Endothelial cell of umbilical vein (primary cell): ENCODE measurements at regions not wholly inside any gene's neighbourhood (a gene's known extent, or its start where the extent isn't known, plus 50 kb on each side); places are given as distances from the start of the nearest gene placed in this dataset.

ENCODE experiments used
- BruUV-seq: library from RNA; stranded (reverse); fragments of 400-500 nt; replicated peaks from 2 replicates; lab custom pipeline; 2021; lab: Mats Ljungman, UMichigan
- CTCF ChIA-PET: fragments of 300-600, 350-600 bp; sonication (Branson Sonifier 250); formaldehyde crosslinking; loops from one replicate; lab custom pipeline; 2021; ENCODE audit warnings: antibody characterized with exemption, inconsistent platforms; lab: Charles Lee
- POLR2A ChIA-PET: fragments of 300-600, 350-600 bp; sonication (Branson Sonifier 250); formaldehyde crosslinking; loops from one replicate; lab custom pipeline; 2021; ENCODE audit warnings: antibody characterized with exemption, inconsistent platforms; lab: Charles Lee
- DNase-seq: peaks from one replicate; pipeline ENCODE4 v3.0.0-alpha.2; 2011; ENCODE audit warnings: low read depth, low spot score
- FAIRE-seq: peaks from 2 replicates; lab custom pipeline; 2011; peaks lifted over from hg19 to GRCh38; lab: Jason Lieb, UNC
- H2AFZ ChIP-seq: 2 replicates; pipeline ENCODE4 v1.6.0; 2012; ENCODE audit warnings: low read depth, low read length, control low read depth, inconsistent platforms
- H3K27ac ChIP-seq: 2 replicates; pipeline ENCODE4 v1.5.1; 2011; ENCODE audit warnings: low read depth, mild to moderate bottlenecking, control low read depth, low read length, moderate library complexity; ENCODE audit not compliant: insufficient read depth
- H3K27me3 ChIP-seq, 2 experiments: 2 replicates each; pipeline versions ENCODE4 v1.6.0 to v1.6.1; 2011; ENCODE audit warnings: low read length in 2 of 2, mixed read lengths in 1 of 2; ENCODE audit not compliant: control insufficient read depth in 2 of 2, insufficient read depth in 2 of 2
- H3K36me3 ChIP-seq, 2 experiments: 2 replicates in 1 of 2; 3 replicates in 1 of 2; pipeline ENCODE4 v1.5.1; 2011; ENCODE audit warnings: low read length in 2 of 2, mild to moderate bottlenecking in 1 of 2, moderate library complexity in 1 of 2; ENCODE audit not compliant: control insufficient read depth in 2 of 2, insufficient read depth in 2 of 2; ENCODE audit errors: extremely low read depth in 1 of 2
- H3K4me1 ChIP-seq: 3 replicates; pipeline ENCODE4 v1.5.1; 2011; ENCODE audit warnings: mild to moderate bottlenecking, low read length; ENCODE audit not compliant: control insufficient read depth, insufficient read depth; ENCODE audit errors: extremely low read depth
- H3K4me2 ChIP-seq: 2 replicates; pipeline ENCODE4 v1.6.1; 2011; ENCODE audit warnings: low read length, control low read depth, mixed read lengths; ENCODE audit not compliant: insufficient read depth
- H3K4me3 ChIP-seq, 3 experiments: fragments of 200-600 bp in 1 of 3; sonication (generic), shearing (Covaris generic) in 1 of 3; replicated peaks in 1 of 3; 2 replicates each; pipeline ENCODE4 v1.5.1; 2011 to 2016; ENCODE audit warnings: control low read depth in 3 of 3, low read length in 3 of 3, mild to moderate bottlenecking in 2 of 3, inconsistent platforms in 1 of 3, low read depth in 1 of 3, moderate library complexity in 1 of 3; ENCODE audit not compliant: insufficient read depth in 1 of 3
- H3K79me2 ChIP-seq: 2 replicates; pipeline ENCODE4 v1.6.0; 2012; ENCODE audit warnings: low read length, inconsistent platforms; ENCODE audit not compliant: control insufficient read depth, insufficient read depth
- H3K9ac ChIP-seq: replicated peaks from 2 replicates; pipeline ENCODE3; 2011; ENCODE audit warnings: low read length, control low read depth; ENCODE audit not compliant: insufficient read depth; ENCODE audit errors: extremely low read depth
- H3K9me1 ChIP-seq: replicated peaks from 3 replicates; pipeline ENCODE4 v1.6.0; 2011; ENCODE audit warnings: mild to moderate bottlenecking, low read length; ENCODE audit not compliant: control insufficient read depth, insufficient read depth; ENCODE audit errors: extremely low read depth
- H3K9me3 ChIP-seq: replicated peaks from 2 replicates; pipeline ENCODE4 v1.5.1; 2012; ENCODE audit warnings: low read length, inconsistent platforms; ENCODE audit not compliant: control insufficient read depth, insufficient read depth
- H4K20me1 ChIP-seq: replicated peaks from 2 replicates; pipeline ENCODE3; 2011; ENCODE audit warnings: mild to moderate bottlenecking, low read length; ENCODE audit not compliant: control insufficient read depth, insufficient read depth; ENCODE audit errors: extremely low read depth
- EZH2 ChIP-seq: IDR thresholded peaks from 2 replicates; pipeline ENCODE4 v1.6.1; 2012; ENCODE audit warnings: borderline replicate concordance, low read depth, mild to moderate bottlenecking, moderate library complexity, low read length, inconsistent platforms; ENCODE audit not compliant: severe bottlenecking
- FOS ChIP-seq: IDR thresholded peaks from 2 replicates; pipeline ENCODE4 v1.6.1; 2011; ENCODE audit warnings: mild to moderate bottlenecking, low read length, moderate library complexity, borderline replicate concordance; ENCODE audit not compliant: insufficient read depth
- GATA2 ChIP-seq: IDR thresholded peaks from 2 replicates; pipeline ENCODE4 v1.7.0; 2011; ENCODE audit warnings: low read depth, mild to moderate bottlenecking, moderate library complexity, mixed read lengths, low read length; ENCODE audit not compliant: insufficient read length, insufficient read depth
- JUN ChIP-seq: IDR thresholded peaks from 2 replicates; pipeline ENCODE4 v1.6.1; 2011; ENCODE audit warnings: borderline replicate concordance, low read depth; ENCODE audit not compliant: insufficient read length, insufficient read depth
- MYC ChIP-seq: IDR thresholded peaks from one replicate; pipeline ENCODE4 v1.6.1; 2011; ENCODE audit warnings: mild to moderate bottlenecking, low read depth, low read length
- POLR2A ChIP-seq: IDR thresholded peaks from 2 replicates; pipeline ENCODE4 v1.6.1; 2012; ENCODE audit warnings: low read depth, mild to moderate bottlenecking, control low read depth, low read length
- POLR2AphosphoS5 ChIP-seq: IDR thresholded peaks from 2 replicates; pipeline ENCODE4 v1.6.1; 2012; ENCODE audit warnings: low read depth, mild to moderate bottlenecking, control low read depth, low read length, moderate library complexity; ENCODE audit not compliant: insufficient read depth
- dilution Hi-C: fragments of 300-500 bp; cut with MboI; formaldehyde crosslinking; loops from one replicate; pipeline ENCODE4 v1.15.0; 2019; ENCODE audit warnings: low sequenced_read_pairs; ENCODE audit not compliant: extremely low pct_ligation_motif_present
- intact Hi-C: fragments of 100-400 bp; cut with micrococcal nuclease; formaldehyde crosslinking; loops from one replicate; pipeline ENCODE4 v1.10.0; 2022
- TF ChIP-seq, protein P1 (sequence below), 2 donors: IDR thresholded peaks; 1 replicate in 1 of 2; 2 replicates in 1 of 2; pipeline ENCODE4 v1.5.1; 2011; ENCODE audit warnings: low read length in 2 of 2, mild to moderate bottlenecking in 2 of 2, moderate library complexity in 2 of 2, control low read depth in 1 of 2, inconsistent platforms in 1 of 2, low read depth in 1 of 2; ENCODE audit not compliant: insufficient read depth in 1 of 2; ENCODE audit errors: extremely low read depth in 1 of 2
- TF ChIP-seq, protein P2 (sequence below): IDR thresholded peaks from 2 replicates; pipeline ENCODE4 v1.6.1; 2011; ENCODE audit not compliant: insufficient read depth, insufficient read length

DNA sequence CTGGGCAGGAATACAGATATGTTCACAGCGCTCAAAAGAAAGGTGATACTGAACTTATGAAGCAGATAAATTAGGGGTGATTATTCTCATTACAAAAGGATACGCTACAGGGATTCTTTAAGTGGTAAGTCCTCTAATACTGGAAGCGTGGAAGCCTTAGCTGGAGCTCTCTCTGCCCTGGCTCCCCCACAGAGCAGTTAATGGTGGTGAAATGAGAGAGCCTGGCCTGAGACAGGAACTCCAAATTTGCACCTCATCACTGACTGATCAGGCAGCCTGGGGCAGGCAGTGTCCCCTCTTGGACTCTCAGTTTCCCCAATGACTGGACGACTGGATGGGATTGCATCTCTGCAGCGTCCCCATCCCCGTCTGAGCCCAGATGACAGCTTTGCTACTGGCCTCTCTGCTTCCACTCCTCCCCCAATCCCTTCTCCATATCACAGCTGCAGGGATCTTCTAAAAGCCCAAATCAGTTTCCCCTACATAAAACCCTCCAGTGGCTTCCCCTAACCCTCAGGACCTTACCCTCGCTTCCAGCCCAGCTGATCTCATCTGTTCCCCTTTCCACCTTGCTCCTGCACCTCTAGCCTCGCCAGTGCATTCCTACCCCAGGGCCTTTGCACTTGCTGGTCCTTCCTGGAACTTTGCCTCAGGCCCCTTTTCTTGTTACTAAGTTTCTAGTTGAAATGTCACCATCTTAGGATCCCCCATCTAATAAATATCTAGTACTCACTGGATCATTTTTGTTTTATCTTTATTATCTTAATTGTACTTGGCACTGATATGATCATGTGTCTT, 171.7 kb upstream of the LHX5 start:
- Histone ChIP-seq H2AFZ (no peak overlapping the region), H3K36me3 (no peaks in the 10 kb centered on the region), H3K9me3 (no peaks in the 10 kb centered on the region), H3K4me2 (no peak overlapping the region), H3K9me1 (no peaks in the 10 kb centered on the region), H4K20me1 (no peaks in the 10 kb centered on the region), H3K27ac (no peak overlapping the region), H3K27me3 (no peaks in the 10 kb centered on the region), H3K4me1 (no peaks in the 10 kb centered on the region), H3K9ac (no peak overlapping the region), H3K4me3 (no peak overlapping the region), H3K79me2 (no peaks in the 10 kb centered on the region)
- FAIRE-seq (no peak), DNase-seq (no peak)
- POLR2A ChIA-PET, result no interaction called here
- BruUV-seq, result no TSS peak
- dilution Hi-C loops, result no loop called here
- CTCF ChIA-PET, result no interaction called here
- intact Hi-C loops, result no loop called here
- TF ChIP-seq, protein P1, sequence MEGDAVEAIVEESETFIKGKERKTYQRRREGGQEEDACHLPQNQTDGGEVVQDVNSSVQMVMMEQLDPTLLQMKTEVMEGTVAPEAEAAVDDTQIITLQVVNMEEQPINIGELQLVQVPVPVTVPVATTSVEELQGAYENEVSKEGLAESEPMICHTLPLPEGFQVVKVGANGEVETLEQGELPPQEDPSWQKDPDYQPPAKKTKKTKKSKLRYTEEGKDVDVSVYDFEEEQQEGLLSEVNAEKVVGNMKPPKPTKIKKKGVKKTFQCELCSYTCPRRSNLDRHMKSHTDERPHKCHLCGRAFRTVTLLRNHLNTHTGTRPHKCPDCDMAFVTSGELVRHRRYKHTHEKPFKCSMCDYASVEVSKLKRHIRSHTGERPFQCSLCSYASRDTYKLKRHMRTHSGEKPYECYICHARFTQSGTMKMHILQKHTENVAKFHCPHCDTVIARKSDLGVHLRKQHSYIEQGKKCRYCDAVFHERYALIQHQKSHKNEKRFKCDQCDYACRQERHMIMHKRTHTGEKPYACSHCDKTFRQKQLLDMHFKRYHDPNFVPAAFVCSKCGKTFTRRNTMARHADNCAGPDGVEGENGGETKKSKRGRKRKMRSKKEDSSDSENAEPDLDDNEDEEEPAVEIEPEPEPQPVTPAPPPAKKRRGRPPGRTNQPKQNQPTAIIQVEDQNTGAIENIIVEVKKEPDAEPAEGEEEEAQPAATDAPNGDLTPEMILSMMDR (IDR thresholded peaks at IDR 0.05; ENCODE audit: extremely low read depth in 1 of 2, insufficient read depth in 1 of 2, low read depth in 1 of 2, low read length in 2 of 2), result no peak
- TF ChIP-seq GATA2 (no peak), POLR2AphosphoS5 (no peak), JUN (no peak), MYC (no peak), POLR2A (no peak), EZH2 (no peak), FOS (no peak)
- TF ChIP-seq, protein P2, sequence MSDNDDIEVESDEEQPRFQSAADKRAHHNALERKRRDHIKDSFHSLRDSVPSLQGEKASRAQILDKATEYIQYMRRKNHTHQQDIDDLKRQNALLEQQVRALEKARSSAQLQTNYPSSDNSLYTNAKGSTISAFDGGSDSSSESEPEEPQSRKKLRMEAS, result no peak
